ENCODE measurements at regions not wholly inside any gene's neighbourhood (a gene's known extent, or its start where the extent isn't known, plus 50 kb on each side); places are given as distances from the start of the nearest gene placed in this dataset.

GRCh38 chr3:16668776-16669545, 63.7 kb upstream of the DAZL start:
- no peak for DNase-seq (ENCODE audit: low read depth)
- no peak for TF ChIP-seq CTCF (conservative IDR thresholded peaks at IDR 0.05; ENCODE audit: low read depth, low read length)
- no peak overlapping the region for H3K4me3 ChIP-seq (ENCODE audit: low read length)

- DNase-seq (ENCODE audit: low read depth), result no peak
- TF ChIP-seq CTCF (conservative IDR thresholded peaks at IDR 0.05; ENCODE audit: low read depth, low read length), result no peak
- H3K4me3 ChIP-seq (ENCODE audit: low read length), result no peak overlapping the region
Measured at GRCh38 chr3:16670191-16670590, 65.0 kb upstream of the DAZL start.

- TF ChIP-seq CTCF (conservative IDR thresholded peaks at IDR 0.05; ENCODE audit: low read depth, low read length), result no peak
- no peak for DNase-seq (ENCODE audit: low read depth)
- no peak overlapping the region for H3K4me3 ChIP-seq (ENCODE audit: low read length)
Measured at GRCh38 chr3:16671690-16672089, 66.5 kb upstream of the DAZL start.

- no peak for DNase-seq (ENCODE audit: low read depth)
- no peak overlapping the region for H3K4me3 ChIP-seq (ENCODE audit: low read length)
- TF ChIP-seq CTCF (conservative IDR thresholded peaks at IDR 0.05; ENCODE audit: low read depth, low read length), result no peak
Measured at GRCh38 chr3:16673530-16673929, 68.3 kb upstream of the DAZL start.

- TF ChIP-seq CTCF (conservative IDR thresholded peaks at IDR 0.05; ENCODE audit: low read depth, low read length), result no peak
- DNase-seq (ENCODE audit: low read depth), result no peak
- no peak overlapping the region for H3K4me3 ChIP-seq (ENCODE audit: low read length)
Measured at GRCh38 chr3:16675805-16676204, 70.6 kb upstream of the DAZL start.

GRCh38 chr3:16686679-16687078, 81.5 kb upstream of the DAZL start:
- H3K4me3 ChIP-seq (ENCODE audit: low read length), result no peak overlapping the region
- no peak for TF ChIP-seq CTCF (conservative IDR thresholded peaks at IDR 0.05; ENCODE audit: low read depth, low read length)

GRCh38 chr3:16687221-16687620, 82.0 kb upstream of the DAZL start:
- no peak for DNase-seq (ENCODE audit: low read depth)
- TF ChIP-seq CTCF (conservative IDR thresholded peaks at IDR 0.05; ENCODE audit: low read depth, low read length), result no peak
- no peak overlapping the region for H3K4me3 ChIP-seq (ENCODE audit: low read length)

More at GRCh38 chr3:16686679-16687078, 81.5 kb upstream of the DAZL start:
- DNase-seq (ENCODE audit: low read depth), result no peak

All from retinal pigment epithelial cell (primary cell).